NCI-H128 (cell line): ENCODE measurements at regions not wholly inside any gene's neighbourhood (a gene's known extent, or its start where the extent isn't known, plus 50 kb on each side); places are given as distances from the start of the nearest gene placed in this dataset.
A peak's percentile ranks its signal among the peaks of the same experiment; 100 is the strongest.

Experiments
- DNase-seq: peaks from one replicate; lab custom pipeline; 2025; ENCODE audit not compliant: unreplicated experiment; lab: John Stamatoyannopoulos, UW

DNA sequence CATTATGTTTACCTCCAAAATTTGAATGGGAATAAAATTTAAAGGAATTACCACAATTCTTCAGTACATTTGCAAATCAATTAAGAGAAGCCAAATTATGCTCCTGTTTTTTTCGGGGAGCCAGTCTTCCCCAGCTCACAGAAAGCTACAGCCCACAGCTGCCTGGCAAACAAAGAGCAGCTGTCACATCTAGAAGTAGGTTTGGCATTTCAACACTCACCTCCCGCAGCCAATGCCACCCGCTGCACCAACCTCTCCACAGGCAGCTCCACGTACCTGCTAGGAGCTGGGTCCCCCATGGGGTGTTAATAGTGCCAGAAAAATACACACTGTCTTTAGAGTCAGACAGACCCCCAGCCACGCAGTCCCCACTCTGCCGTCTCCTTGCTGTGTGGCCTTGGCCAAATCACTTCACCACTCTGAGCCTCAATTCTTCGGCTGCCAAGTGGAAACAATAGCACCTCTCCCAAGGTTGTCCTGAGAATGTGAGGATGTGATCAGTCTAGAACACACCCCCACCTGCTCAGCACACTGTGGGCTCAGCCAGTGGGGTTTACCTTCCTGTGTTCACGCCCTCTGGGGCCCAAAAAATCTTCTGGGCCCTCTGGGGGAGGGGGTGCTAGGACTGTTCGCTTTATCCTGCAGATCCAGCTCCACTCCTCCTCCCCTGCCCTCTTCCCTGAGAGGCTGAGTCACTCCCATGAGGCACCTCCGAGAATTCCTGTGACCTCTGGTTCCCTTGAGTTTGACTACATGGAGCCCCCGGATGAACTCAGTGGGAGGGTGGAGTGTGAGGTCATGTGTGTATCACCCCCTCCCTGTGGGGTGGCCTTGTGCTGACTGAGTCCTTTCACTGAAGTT, 204.3 kb upstream of the GRIK3 start:
- no peak for DNase-seq

DNA sequence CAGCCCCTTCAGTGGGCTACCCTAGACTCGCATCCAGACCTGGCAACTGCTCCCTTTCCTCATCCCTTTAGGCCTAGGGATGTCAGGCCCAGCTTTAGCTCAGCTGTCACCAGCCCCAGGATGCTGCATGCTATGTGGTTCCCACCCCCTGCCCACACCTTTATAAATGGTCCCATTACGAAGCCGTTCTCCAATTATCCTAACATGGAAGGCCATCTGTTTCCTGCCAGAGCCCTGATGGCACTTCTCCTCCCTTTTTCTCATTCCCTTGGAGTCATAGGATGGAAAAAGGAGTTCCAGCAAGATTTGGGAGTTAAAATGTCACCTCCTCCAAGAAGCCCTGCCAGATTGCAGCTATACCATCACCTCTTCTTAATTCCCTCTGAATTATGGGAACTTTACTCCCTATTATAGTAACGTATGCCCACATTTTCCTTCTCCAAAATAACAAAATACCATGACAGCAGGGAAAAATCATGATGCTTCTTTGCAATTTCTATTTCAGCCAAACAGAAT, 205.0 kb upstream of the GRIK3 start:
- no peak for DNase-seq

DNA sequence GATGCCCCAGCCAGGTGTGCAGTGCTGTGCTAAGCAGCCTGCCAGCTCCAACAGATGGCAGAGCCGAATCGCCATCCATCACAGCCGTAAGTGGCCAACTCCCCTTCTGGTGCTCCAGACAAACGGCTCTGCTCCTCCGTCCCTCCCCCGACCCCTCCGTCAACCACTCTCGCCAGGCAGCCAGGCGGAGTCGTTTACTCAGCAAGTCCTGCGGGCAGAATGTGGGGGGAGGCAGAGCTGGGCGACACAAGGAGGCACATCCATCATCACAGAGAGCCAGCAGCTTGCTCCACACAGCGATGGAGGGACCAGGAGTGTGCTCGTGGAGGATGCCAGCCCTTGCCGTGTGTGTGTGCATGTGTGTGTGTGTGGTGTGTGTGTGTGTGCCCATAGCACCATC, 206.6 kb upstream of the GRIK3 start:
- peak; percentile 29 for DNase-seq

DNA sequence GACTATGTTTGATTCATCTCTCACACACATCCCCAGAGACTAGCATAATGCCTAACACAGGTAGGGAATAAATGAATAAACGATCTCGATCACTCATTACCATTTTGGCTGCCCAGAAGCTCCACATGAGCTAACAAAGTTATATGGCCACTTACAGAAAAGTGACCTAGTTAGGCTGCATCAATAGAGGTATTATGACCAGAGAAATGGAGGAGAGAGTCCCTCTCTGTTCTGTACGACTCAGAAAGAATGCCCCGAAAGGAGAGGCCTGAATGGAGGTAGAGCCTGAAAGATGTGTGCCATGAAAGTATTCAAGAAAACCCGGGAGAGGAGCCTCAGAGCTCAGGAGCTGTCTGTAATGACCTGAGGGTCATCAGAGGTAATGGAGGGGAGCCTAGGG, 208.2 kb upstream of the GRIK3 start:
- DNase-seq = no peak

DNA sequence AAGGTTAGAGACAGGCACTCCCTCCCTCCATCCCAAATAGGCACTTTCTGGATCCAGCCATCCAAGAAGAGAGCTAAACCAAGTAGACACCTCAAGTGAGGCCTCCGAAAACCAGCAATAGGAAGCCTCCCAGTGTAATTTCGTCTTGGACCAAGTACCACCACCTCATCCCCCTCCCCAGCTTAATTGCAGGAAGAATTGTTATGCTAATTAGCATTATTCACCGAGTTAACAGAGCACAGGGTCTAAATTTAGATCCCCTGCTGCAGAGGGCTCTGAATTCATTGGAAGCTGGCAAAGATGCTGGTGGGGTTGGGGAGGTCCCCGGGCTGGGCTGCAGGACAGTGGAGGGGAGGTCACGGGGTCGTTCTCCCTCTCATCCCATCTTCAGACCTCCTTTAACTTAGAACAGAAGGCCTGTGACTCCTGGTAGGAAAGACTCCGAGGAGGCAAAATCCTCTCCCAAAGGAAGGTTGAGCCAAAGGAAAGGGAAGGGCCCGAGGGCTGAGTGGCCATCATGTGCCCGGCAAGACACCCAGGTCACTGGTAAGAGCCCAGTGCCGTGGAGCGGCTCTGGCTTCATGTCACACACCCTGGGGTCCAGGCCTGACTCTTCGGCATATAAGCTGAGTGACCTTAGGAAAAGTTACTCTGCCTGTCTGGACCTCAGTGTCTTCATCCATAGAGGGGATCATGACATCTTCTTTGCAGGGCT, 209.2 kb upstream of the GRIK3 start:
- DNase-seq = no peak

DNA sequence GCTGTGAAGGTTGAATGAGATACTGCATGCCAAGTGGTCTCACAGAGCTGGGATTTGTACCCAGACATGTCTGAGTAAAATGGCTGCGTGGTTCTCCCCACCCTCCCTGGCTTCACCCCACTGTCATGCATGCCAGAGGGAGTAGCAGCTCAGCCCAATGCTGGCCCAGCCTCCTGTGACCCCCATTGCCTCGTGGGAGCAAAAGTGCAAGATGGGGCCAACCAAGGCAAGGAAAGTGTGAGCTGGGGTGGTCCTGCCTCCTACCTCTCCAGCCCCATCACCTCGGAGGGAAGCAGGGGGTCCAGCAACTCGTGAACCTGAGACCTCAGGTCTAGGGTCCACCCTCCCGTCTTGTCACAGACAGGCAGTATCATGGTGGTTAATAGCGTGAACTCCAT, 209.8 kb upstream of the GRIK3 start:
- no peak for DNase-seq

DNA sequence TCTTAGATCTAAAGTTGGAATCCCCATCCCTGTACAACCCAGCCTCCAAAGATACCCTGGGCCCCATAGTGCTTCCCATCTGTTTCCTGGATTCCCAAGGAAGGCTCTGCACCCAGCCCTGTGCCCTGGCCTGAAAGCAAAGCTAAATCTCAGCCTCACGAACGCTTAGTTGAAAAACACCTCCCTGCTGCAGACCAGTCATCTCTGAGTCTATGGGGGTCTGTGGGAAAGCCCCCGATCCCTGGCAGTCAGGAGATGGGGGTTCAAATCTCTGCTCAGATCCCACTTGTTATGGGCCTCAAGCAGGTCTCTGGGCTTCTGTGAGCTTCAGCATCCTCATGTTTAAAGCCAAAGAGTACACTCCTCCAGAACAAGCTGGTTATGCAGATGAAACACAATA, 210.5 kb upstream of the GRIK3 start:
- DNase-seq = no peak

DNA sequence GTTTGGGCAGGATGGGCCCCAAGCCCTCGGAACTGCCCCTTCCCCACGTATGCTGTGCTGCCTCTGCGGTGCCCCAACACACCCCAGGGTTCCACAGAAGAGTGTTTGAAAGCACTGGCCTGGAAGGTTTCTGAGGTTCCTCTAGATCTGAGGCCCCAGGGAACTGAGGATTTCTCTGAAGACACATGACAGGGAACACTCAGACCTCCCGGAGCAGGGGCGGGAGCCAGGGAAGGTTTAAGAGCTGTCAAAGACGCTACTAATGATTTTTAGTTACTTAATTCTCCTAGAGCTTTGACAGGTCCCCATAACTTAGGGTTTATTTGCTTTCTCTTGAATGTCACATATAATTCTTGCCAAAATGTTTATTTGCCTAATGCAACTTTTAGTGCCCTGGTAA, 212.3 kb upstream of the GRIK3 start:
- DNase-seq = no peak

DNA sequence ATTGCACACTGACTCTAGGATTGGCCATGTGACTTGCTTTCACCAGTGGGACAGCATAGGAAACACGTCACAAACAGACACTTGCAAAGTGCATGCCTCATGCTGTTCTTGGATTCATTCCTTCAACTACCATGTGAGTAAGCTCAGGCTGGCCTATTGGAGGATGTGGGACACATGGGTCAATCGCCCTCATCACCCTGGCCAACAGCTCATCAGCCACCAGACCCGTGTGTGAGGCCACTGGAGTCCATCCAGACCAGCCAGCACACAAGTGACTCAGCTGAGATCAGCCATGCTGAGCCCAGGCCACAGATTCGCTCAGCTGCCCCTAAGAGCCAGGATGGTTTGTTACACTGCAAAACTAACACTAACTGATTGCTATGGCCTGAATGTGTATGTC, 216.1 kb upstream of the GRIK3 start:
- no peak for DNase-seq

DNA sequence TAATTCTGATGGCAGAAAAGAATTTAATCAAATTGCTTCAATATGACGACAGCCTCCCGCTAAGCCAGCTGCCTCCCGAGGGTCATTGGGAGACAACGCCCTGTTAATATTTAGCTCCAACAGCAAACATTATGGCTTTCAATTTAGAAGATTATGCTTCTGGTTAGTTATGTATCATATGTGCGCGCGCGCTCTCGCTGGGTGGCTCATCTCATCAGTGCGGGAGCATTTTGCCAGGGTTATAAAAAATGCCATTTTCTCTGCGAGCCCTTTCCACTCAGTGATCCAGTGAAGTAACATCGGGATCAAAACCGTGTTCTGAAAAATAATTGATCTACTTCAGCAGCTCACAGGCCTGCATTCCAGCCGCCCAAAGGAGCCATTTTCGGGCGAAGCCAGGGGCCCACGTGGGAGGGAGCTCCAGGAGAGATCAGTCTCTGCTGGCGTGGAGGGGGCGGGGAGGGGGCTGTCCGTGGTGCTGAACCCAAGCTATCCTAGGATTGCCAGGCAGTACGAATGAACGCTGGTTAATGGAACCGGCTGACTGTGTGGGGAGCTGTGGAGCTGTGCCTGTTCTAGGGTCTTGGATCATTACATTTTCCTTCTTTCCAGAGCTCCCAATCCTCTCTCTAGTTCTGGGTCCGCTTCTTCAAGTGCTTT, 219.1 kb upstream of the ZC3H12A start:
- no peak for DNase-seq

DNA sequence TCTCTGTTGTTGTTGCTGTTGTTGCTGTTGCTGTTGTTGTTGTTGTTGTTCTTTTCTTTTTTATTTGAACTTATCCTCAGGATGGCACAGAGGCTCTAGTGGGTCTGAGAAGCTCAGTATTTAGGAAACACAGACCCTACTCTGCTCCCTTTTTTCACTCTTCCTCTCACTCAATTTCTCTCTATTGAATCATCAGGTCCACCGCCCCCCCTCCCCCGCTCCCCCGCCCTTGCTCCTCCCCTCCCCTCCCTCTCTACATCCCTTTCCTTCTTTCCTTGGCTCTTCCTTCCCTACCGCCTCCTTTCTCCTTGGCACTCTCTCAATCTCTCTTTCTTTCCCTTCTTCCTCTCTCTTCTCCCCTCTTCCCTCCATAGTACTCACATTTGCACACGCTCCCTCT, 218.5 kb upstream of the ZC3H12A start:
- DNase-seq = no peak

DNA sequence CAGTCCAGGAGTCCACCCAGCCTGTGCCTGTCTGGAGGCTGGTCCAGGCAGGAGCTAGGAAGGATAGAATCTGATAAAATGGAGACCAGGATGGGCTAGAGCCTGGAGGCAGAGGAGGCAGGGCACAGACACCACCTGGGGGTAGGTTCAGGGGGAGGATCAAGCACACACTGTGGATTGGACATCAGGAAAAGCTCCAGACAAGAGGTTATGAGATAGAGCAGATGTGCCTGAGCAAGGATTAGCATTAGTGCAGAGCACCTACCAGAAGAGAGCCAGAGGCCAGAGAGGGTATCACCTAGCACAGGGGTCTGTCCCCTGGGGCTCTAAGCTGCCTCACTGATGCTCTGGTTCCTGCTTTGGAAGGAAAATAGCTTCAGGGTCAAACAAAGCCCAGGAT, 216.7 kb upstream of the ZC3H12A start:
- no peak for DNase-seq

DNA sequence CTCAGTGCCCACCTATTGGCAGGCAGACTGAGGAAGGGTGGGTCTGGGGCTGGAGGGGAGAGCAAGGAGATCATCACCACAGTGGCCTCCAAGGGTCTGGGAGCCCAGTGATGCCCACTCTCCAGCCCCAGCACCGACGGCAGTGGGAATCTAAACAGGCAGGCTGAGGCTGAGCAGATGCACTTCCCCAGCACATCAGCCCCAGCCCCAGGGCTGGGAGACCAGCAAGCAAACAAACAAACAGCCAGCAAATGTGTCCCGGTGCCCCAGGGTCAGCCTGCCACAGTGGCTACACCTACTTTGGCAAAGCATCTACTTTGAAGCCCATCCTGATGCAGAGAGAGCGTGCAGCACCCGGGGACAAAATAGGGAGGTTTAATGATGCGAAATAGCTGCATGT, 216.3 kb upstream of the ZC3H12A start:
- DNase-seq = no peak

DNA sequence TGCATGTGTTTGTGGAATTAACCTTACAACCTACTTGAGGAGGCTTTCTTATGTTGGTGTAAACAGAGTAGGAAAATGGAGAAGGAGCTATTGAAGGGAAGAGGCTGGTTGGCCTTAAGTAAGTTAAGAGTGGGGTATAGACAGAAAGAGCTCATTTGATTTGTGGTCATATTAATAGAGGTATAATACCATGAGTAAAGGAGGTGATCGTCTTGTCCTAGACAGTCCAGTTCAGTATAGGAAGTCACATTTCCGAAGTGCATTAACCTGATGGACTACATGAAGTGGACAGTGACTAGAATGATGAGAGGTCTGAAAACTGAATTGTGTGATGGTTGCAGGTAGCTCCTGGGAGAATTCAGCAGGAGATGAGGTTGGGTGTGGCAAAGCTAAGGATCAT, 215.4 kb upstream of the ZC3H12A start:
- no peak for DNase-seq

DNA sequence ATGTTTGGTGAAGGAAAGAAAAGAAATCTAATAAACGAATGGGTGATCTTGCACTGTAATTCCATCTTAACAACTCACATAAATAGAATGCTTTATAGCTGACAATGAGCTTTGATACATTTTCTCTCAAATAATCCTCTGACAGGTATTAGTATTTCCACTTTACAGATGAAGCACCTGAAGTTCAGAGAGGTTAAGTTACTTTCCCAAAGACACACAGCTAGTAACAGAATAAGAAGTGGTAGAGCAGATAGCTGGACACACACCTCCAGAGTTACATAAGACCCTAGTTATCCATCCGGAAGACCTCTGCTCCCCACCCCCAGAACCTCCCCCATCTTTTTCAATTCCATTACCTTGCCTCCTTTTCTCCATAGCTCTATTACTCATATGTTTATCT, 213.3 kb upstream of the ZC3H12A start:
- no peak for DNase-seq

DNA sequence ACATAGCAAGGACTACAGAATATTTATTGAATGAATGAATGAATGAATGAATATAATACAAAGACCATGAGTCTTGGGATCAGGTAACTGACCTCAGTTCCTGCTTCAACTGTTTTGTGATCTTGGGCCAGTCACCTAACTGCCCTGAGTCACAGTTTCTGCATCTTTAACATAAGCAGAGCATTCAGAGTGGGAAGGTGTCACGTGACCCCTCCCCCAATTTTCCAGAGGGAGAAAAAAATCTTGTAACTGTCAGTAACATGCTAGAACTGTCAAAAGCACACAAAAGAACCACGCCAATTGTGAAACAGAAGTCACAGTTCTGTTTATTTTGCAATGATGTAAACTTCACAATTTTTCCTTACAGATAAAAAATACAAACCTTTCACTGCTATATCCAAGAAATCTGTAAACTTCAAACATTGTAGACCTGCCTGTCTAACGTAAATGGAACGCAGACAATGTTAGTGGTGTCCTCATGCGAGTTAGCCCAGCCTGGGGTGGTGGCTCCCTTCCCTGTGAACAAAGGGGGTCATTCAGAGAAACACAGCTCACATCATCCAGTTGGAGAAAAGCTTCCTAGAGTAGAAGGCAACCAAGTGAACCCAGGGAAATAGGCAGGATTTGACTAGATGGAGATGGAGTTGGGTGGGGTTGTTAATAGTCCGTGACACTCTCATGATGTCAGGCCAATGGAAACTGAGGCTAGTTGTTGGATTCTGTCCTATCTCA, 211.8 kb upstream of the ZC3H12A start:
- no peak for DNase-seq

DNA sequence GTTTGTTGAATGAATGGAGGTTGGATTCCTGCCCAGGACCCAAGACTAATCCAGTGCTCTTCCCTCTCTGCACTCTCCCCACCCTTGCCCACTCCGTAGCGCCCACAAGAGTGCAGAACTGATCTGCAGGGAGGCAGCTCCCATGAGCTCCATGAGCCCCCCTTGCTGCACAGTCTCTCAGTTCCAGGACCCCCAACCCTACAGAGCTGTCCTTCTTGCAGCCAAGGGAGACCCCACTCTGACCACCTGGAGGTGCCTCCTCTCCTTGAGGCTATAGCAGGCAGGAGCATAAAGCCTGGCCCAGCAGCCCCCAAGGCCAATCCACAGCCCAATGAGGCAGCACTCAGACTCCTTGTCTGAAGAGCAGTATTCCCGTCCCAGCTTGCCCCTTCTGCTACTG, 209.2 kb upstream of the ZC3H12A start:
- DNase-seq = no peak

DNA sequence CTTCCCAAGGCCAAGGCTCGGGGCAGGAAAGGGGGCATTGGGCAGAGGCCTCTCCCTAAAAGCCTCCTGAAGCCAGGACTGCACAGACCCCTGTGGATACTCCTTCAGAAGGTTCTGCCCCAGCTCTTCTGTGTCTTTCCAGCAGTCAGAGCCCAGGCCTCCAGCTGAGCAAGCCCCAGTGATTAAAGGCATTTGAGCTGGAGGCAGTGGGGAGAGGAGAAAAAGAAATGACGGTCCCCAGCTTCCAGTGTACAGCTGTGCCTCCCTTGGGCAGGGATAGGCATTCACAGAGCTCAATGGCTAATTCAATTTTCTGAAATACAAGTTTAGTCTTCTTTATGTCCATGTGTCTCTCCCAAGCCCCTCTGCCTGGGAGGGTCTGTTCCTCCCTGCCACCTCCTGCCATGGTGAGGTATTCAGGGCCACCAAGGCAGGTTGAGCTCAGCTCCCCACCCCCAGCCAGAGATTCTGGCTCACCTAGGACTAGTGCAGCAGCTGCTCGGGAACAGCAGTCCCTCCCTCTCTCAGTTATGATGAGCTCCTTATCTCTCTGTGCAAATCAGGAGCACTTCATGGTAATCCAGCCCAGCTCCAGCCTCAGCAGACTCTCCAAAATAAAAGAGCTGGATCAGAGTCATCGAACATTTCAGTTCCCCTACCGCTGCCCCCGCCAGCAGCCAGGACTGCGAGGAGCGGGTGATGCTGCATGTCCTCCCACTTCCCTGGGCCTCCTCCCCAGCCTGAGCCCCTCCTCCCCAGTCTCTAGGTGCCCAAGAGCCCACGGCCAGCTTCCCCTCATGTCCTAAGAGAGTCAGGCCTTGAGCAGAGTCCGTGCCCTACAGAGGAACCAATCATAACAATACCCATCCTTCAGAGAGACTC, 208.4 kb upstream of the ZC3H12A start:
- no peak for DNase-seq

DNA sequence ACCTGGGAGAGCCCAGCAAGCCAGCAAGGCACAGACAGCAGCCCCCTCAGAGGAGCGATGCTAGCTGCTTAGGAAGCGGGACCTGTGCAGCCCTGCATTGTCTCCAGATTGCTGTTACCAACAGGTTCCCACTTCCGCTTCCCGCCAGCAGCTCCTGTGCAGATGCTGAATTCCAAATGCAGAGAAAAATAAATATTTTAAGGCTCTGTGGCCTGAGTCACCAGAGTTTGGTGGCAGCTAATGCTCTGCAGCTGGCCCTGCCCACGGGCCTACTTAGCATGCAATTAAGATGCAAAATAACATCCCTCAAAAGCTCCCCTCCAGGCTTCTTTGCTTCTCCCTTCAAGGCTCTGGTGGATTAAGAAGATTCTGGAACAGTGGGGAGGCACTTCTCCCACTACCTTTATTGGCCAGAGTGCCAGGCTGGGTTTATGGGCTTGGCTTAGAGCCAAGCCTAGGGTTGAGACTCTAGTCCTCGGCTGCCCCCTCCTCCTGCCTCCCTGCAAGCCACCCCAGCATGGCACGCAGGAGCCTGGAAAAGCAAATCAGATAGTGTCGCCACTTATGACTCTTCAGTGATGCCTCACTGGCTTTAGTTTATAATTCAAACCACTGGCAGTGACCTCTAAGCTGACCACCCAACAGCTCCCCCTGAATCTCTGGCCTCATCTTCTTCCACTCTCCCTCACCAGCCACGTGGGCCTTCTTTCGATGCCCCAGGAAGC, 207.1 kb upstream of the ZC3H12A start:
- no peak for DNase-seq

DNA sequence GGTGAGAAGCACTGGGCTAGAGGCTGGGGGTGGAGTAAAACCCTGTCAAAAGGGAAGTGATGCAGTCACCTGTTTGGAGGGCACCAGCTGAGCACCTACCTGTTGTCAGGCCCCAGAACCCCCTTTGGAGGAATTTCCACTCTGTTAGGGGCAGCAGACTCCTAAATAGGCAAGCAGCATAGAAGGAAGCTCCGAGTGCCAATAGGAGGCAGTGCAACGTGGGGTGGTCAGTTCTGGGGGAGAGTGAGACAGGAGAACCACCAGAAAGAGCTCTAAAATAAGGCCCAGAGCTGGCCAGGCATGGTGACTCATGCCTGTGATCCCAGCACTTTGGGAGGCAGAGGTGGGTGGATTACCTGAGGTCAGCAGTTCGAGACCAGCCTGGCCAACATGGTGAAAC, 203.7 kb upstream of the ZC3H12A start:
- DNase-seq = no peak
